Caki2 (cell line): ENCODE measurements at regions not wholly inside any gene's neighbourhood (a gene's known extent, or its start where the extent isn't known, plus 50 kb on each side); places are given as distances from the start of the nearest gene placed in this dataset.

Experiments
- DNase-seq: peaks from one replicate; pipeline ENCODE4 v3.0.0-alpha.2; 2015; ENCODE audit warnings: low read depth
- in situ Hi-C: cut with HindIII; loops from 2 replicates; pipeline ENCODE4 v1.10.0; 2016; ENCODE audit warnings: low sequenced_read_pairs, low pct_unique_long_range_greater_than_20kb, mixed read lengths

DNA sequence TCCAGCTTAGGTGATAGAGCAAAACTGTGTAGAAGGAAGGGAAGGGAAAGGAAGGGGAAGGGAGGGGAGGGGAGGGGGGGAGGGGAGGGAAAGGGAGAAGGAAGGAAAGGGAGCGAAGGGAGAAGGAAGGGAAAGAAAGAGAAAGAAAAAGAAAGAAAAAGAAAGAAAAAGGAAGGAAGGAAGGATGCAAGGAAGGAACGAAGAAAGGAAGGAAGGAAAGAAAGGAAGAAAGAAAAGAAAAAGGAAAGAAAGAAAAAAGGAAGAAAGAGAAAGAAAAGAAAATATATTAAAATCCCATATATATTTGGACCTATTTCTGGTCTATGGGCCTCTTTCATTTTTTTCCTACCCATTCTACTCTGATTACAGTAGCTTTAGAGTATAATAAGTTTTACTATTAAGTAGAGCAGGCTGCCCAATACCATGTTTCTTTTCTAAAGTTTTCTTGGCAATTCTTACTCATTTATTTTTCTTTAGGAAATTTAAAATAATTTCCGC, 229.1 kb downstream of the AUH start:
- in situ Hi-C loops: no loop called here
- no peak for DNase-seq

DNA sequence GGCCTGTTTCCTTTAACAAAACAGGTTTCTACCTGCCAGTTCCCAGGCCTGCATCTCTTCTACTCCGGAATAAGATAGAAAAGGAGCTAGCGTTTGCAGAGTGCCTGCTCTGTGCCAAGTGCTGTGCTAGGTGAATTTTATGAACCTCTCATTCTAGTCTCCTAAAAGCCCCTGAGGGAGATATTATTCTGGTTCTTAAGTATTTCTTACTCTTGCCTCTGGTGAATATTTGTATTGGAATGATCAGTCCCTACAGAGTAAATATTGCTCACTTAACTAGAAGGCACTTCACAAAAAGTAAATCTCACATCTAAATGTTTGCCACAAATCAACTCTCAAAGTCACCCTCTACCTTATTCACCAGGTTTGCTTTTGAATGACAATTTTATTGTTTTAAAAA, 227.1 kb downstream of the AUH start:
- in situ Hi-C loops: no loop called here
- DNase-seq: no peak

DNA sequence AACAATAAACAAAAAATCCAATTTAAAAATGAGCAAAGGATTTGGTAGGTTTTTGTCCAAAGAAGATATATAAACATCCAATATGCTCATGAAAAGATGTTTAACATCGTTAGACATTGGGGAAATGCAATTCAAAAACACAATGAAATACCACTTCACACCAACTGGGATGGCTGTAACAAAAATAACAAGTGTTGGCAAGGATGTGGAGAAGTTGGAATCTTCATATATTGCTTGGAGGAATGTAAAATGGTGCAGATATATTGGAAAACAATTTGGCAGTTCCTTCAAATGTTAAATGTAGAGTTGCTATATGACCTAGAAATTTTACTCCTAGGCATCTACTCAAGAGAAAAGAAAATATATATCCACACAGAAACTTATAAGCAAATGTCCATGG, 224.3 kb downstream of the AUH start:
- in situ Hi-C loops: no loop called here
- no peak for DNase-seq

DNA sequence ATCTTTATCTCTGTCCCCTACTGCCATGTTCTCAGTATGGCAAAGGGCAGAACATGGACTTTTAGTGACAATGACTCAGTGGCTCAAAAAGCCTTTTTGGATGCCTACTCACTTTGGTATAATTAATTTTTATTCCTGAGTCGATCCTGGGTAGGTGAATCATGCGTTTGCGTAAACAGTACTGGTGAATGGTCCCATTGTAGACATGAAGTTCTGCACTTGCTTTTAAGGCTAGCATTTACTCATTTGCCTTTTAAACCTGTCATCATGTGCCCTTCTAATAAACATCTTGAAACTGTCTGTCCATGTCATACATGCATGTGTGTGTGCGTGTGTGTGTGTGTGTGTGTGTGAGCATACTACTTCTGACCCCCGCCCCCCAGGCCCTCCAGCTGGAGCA, 223.0 kb downstream of the AUH start:
- DNase-seq: peak; percentile 68
- in situ Hi-C loops: no loop called here

DNA sequence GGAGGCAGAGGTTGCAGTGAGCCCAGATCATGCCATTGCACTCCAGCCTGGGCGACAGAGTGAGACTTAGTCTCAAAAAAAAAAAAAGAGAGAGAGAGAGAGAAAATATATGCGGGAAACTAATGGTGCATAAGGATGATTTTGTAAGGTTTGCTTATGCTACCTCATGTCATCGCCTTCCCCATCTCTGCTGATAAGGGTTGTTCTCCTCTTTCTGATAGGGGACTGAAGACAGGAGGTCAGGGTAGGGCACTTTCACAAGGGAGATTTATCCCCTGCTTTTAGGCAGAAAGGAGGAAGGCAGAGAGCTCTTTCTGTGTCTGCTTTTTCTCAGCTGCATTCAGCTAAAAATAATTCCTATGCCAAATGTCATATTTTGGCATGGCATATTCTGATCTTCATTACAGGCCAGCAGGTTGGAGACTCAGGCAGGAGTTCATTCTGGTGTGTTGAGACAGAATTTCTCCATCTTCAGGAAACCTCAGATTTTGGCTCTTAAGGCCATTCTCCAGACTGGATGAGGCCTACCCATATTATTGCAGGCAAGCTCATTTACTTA, 220.2 kb downstream of the AUH start:
- no peak for DNase-seq

DNA sequence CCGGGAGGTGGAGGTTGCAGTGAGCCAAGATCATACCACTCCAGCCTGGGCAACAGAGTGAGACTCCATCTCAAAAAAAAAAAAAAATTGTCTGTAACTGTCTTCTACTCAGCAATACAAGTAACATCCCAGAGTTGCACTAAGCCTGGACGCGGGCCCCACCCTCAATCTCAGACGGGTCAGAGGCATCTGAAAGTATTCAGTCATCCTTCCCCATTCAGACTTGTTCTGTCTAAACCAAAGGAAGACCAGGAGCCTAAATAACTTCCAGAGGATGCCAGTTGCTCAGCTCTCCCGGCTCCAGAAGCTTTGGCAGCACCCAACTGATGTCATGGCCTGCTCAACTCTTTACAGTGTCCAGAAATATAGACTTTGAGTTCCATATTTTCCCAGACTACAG, 218.6 kb downstream of the AUH start:
- DNase-seq: no peak
- in situ Hi-C loops: no loop called here

More for the DNA sequence above, 220.2 kb downstream of the AUH start:
- in situ Hi-C loops: no loop called here

DNA sequence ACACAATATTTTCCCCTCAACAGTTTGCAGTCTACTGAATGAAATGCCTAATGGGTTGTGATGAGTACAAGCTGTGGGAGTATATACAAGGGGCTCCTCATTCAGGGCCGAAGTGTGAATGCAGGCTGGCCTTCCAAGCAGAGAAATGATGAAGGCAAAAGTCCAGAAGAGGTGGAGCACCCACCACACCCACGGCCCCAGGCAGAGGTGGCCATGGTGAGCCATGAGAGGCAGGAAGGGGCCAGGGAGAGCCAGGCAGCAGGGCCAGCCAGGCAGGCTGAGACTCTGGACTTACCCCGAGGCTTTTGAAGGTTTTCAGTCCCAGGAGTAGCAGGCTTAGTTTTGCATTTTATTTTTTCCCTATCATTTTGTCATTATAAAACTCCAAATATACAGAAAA, 218.1 kb downstream of the AUH start:
- in situ Hi-C loops: no loop called here
- DNase-seq: no peak

DNA sequence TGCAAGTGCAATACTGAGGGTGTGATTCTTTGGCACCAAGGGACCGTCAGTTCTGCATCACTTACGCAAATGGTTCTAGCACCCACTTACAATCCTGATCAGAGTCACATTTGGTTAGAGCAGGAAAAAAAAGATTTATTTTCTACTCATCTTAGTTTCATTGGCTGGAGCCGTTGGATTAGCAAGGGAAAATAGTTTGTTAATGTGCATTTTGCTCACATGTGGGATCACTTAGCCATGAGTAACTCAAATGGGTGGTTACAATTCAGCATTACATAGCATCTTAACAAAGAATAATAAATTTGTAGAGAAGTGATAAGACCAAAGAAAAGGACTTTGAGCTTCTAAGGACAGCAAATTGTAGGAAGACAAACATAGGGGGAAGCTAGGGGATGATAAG, 216.9 kb downstream of the AUH start:
- no peak for DNase-seq
- in situ Hi-C loops: no loop called here

DNA sequence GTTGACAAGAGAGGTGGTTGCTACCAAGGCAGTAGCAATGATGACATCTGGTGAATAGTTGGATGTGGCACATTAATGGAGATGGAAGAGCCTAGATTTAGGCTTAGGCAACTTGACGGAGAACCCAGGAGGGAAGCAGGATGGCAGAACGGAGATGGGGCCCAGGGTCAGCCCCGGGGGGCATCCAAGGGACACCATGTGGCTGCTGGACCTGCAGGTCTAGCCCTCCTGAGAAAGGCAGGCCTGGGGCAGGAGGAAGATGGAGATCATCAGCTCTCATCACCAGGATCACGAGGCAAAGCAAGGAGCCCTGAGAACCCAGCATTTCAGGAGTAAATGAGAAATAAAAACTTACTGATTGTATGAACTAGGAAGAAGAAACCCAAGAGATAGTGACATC, 216.2 kb downstream of the AUH start:
- DNase-seq: no peak
- in situ Hi-C loops: no loop called here

DNA sequence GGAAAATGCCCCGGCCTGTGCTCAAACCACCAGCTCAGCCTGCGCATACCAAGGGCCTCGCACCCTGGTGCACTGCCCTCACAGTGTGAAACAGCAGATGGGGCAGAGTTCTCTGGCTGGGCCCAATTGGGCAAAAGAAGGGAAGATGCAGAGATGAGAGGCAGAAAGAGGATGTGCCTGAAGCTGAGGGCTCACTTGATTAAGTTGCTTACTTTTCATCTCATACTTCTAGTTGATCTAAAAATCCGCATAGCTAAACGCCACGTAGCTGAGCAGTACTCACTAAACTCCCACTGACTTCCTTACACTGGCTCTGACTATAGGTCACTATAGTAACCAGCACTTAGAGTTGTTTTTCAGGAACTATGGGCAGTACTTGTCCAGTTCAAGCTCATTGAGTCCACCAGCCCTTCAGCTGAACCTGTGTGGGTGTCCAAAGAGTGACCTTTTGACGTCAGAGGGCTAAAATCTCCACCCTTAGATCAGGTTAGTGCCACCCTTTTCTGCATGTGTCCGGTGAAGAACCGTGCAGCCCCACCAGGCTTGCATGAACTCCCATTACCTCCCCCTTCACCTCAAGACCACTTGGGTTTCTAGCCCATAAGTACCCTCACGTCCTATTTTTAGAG, 215.2 kb downstream of the AUH start:
- in situ Hi-C loops: no loop called here
- no peak for DNase-seq

DNA sequence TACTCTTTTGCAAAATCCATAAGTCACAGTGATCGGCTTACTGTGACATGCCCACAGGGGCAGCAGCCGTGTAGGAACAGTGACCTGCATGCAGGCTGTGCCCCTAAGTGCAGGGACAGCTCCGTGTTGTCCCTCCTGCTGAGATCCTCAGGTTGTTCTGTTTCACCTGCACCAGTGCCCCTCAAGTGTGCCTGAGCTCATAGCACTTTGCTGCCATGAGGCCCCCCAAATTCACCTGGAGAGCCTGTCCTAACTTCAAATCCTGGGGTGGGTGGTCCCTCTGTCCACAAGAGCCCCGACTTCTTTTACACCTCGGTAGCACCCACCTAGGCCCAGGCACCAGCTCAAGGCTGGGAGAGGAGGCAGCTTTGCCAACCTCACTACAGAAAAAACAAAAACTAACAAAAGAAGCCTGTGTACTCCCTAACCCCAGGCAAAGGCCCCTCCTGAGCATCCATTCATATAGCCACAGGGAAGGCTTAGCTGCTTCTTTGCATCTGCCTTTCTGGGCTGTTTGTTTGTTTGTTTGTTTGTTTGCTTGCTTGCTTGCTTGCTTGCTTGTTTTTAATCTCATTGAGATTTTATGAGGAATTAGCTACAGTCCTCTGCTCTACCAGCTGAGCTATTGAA, 214.5 kb downstream of the AUH start:
- in situ Hi-C loops: no loop called here
- DNase-seq: no peak

DNA sequence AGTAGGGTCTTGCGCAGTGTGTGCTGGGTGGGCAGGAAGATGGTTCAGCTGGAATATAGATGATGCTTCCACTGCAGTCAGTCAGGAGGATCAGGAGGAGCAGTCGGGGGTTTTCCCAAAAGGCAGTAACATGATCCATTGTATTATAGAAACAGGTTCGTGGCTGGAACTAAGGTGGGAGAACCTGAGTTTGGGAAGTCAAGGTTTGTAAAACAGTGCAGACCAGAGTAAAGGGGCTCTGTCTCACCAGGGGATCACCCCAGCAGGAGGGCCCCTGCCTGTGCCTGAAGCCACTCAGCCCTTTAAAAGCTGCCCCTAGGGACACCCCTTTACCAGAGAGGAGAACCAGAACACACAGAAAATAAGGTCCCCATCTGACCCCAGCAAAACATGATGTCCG, 213.4 kb downstream of the AUH start:
- DNase-seq: no peak
- in situ Hi-C loops: no loop called here

DNA sequence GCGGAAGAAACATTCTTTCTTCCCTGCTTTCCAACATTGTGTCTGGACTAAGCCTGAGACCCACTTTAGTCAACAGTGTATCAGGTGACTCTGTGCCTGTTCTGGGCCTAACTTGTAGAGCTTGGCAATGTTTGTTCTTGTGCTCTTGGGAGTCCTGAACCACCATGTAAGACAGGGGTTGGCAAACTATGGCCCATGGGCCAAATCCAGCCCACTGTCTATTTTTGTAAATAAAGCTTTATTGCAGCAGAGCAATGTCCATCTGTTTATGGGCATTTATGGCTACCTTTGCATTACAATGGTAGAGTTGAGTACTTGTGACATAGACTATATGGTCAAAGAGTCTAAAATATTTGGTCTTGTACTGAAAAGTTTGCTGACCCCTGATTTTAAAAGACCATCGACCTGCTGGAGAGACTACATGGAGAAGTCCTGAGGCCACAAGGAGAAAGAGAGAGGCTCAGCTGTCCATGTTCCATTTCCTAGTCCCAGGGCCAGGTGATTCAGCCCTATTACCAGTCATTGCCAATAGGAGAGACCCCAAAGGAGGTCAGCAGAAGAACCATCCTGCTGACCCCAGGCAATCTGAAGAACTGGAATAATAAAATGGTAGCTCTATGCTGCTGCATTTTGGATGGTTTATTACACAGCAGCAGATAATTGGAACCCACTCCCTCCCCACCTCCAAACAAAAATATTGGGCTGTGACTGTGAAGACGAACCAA, 211.3 kb downstream of the AUH start:
- in situ Hi-C loops: no loop called here
- no peak for DNase-seq

DNA sequence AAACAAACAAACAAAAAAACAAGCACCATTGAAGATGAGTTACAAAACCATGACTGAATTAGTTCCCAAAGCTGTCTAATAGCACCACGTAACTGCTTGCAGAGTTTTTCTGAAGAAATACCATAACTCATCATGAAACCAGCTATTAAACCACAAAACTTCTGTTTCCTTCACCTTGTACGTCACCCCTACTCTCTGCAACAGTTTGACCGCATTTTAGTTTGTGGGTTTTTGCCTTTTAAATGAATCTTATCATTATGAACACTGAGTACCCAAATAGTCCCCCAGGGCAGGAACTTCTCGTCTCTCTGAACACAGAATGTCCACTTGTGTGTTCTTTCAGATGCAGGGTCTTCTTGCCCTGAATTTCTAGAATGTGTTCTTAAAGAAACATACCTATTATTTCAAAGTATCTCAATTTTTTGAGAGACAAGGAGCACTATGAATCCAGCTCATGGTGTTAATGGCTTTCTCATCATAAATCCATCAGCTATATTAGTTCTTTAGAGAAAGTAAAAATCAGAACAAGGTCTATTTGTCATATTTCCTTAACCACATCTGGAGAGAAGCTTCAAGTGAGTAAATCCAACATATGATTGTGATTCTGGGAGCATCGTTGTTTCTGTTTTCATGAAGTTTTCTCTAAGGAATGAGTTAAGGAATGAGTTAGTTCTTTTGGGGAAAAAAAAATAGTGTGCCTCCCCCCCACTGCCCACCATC, 210.6 kb downstream of the AUH start:
- no peak for DNase-seq
- in situ Hi-C loops: no loop called here

DNA sequence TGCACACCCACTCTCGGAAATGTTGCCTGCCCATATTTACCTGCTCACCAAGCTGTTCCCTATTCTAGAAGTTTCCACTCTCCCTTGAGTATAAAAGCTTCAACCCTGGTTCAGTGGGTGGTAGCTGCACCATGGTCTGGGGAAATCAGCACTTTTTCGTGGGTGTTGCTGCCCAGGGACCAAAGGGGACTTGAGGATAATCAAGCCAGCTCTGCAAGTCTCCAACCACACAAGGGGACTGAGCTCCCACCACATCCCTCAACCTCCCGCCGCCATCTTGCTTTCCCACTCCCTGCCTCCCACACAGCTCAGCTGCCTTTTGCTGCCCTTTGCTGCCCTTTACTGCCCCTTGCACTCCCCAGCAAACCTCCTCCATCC, 210.0 kb downstream of the AUH start:
- in situ Hi-C loops: no loop called here
- no peak for DNase-seq

DNA sequence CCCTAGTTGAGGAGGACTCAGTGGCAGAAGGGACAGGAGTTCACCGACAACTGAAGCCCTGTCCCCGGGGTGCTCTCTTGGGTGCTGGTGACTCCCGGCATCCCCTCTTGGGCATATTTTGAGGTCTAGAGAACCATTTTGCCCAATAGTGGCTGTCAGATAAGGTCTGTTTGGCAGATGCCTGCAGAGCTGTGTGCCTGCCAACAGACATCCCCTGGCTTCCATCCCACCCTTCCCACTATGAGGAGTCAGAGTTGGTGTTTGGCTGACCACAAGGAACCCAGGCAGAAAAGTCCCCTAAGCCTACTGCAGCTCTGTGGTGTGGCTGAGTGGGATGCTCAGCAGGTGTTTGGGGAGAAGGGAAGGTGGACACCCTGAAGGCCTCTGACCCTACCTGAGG, 207.0 kb downstream of the AUH start:
- in situ Hi-C loops: no loop called here
- no peak for DNase-seq

DNA sequence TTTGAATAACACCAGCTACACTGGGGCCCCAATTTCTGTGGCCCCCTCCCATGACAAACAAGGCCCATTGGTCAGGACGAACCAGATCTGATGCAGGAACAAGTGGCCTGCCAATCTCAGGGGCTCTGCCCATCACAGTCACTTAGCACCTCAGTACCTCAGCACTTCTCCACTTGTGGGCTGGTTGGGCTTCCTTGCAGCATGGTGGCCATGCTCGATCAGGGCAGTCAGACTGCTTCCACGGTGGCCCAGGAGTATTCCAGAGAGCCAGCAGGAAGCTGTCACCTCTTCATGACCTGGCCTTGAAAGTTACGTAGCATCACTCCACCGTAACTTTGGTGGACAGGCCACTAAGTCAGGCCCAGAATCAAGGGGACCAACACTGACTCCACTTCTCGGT, 206.5 kb downstream of the AUH start:
- DNase-seq: no peak
- in situ Hi-C loops: no loop called here

DNA sequence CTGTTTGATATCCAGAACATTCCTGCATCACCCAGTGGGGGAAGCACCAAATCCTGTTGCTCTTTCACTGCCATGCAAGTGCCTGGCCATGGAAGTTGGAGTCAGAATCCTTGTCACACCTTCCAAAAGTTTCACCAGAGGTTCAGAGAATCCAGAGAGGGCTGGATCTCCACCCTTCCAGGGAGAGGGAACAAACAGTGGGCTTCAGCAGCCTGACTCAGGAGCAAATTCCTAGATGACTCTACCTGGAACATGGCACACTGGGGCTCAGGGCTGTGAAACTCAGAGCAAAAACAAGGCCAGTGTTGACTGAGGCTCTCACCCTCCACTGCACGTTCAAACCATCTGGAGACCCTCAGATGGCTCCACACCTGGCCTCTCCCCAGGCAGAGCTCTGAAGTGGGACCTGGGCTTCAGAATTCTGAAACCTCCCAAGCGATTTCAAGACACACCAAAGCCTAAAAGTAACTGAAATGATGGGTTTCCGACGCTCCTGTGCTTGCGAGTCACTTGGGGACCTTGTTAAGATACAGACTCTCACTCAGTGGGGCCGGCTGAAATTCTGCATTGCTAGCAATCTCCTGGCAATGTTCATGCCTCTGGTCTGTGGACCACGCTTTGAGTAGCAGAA, 205.9 kb downstream of the AUH start:
- in situ Hi-C loops: no loop called here
- no peak for DNase-seq
